ENCODE measurements at regions not wholly inside any gene's neighbourhood (a gene's known extent, or its start where the extent isn't known, plus 50 kb on each side); places are given as distances from the start of the nearest gene placed in this dataset.

DNA sequence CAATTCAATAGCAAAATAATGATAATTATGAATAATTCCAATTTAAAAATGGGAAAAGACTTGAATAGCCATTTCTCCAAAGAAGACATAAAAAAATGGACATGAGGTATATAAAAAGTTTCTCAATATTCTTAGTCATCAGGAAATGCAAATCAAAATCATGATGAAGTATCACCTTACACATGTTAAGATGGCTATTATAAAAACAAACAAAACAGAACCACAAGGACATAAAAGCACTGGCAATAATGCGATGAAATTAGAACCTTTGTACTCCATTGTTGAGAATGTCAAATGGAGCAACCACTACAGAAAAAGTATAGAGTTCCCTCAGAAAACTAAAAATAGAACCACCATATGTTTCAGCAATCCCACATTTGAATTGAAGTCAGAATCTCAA lies 1186.1 kb downstream of the SLITRK5 start (continued):
- TF ChIP-seq ZNF462 (CRISPR knock-in tag; IDR thresholded peaks at IDR 0.05) (no peak), EZH2phosphoT487 (IDR thresholded peaks at IDR 0.05; ENCODE audit: unreplicated experiment) (no peak), JUNB (IDR thresholded peaks at IDR 0.05; ENCODE audit: unreplicated experiment) (no peak), CTCF (conservative IDR thresholded peaks at IDR 0.05; ENCODE audit: low read depth in 2 of 2) (no peak)
- TF ChIP-seq, protein P1, sequence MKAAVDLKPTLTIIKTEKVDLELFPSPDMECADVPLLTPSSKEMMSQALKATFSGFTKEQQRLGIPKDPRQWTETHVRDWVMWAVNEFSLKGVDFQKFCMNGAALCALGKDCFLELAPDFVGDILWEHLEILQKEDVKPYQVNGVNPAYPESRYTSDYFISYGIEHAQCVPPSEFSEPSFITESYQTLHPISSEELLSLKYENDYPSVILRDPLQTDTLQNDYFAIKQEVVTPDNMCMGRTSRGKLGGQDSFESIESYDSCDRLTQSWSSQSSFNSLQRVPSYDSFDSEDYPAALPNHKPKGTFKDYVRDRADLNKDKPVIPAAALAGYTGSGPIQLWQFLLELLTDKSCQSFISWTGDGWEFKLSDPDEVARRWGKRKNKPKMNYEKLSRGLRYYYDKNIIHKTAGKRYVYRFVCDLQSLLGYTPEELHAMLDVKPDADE (IDR thresholded peaks at IDR 0.05) = no peak

DNA sequence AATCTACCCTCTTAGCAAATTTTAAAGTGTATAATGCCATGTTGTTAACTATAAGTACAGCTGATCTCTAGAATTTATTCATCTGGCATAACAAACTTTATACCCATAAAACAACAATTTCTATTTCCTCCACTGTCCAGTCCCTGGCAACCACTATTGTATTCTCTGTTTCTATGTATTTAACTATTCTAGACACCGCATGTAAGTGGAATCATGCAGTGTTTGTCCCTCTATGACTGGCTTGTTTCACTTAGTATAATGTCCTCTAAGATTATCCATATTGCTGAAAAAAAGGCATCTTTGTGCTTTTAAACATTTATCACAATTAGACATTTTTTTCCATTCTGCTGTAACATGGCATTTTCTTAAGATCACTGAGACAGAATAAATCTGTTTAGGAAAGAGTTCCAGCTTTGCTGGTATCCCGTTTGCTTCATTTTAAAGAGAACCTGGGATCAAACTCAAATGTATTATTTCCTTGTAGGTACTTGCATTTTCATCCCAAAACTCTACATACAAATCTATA lies 1191.0 kb downstream of the SLITRK5 start:
- no peak for ATAC-seq
- no peak overlapping the region for H2AFZ ChIP-seq
- H3K4me3 Mint-ChIP-seq = no peak overlapping the region
- no peaks in the 10 kb centered on the region for H3F3A ChIP-seq (replicated peaks; ENCODE audit: low read depth)
- no peaks in the 10 kb centered on the region for H3K4me1 ChIP-seq (ENCODE audit: insufficient read depth)
- no peaks in the 10 kb centered on the region for H3K27me3 ChIP-seq (ENCODE audit: insufficient read depth)
- no peak overlapping the region for H3K4me3 ChIP-seq
- H3K9me2 ChIP-seq (ENCODE audit: insufficient read depth) = no peaks in the 10 kb centered on the region
- no peaks in the 10 kb centered on the region for H3K4me1 Mint-ChIP-seq
- H3K4me2 ChIP-seq = no peak overlapping the region
- H3K27ac ChIP-seq (ENCODE audit: low read depth) = no peak overlapping the region
- no peaks in the 10 kb centered on the region for H3K36me3 Mint-ChIP-seq (ENCODE audit: low read depth)
- no peaks in the 10 kb centered on the region for H3K9me3 Mint-ChIP-seq
- no peaks in the 10 kb centered on the region for H3K36me3 ChIP-seq (ENCODE audit: insufficient read depth)
- no peak overlapping the region for H3K27ac Mint-ChIP-seq
- no peaks in the 10 kb centered on the region for H4K20me1 ChIP-seq (replicated peaks; ENCODE audit: insufficient read depth)
- H3K79me2 ChIP-seq (replicated peaks; ENCODE audit: insufficient read depth) = no peaks in the 10 kb centered on the region
- no peaks in the 10 kb centered on the region for H3K27me3 Mint-ChIP-seq (ENCODE audit: insufficient read depth, low read depth, poor library complexity)
- DNase-seq (ENCODE audit: low spot score) = no peak
- TF ChIP-seq CTCF (conservative IDR thresholded peaks at IDR 0.05; ENCODE audit: low read depth in 2 of 2) = no peak
- TF ChIP-seq, protein P1 (IDR thresholded peaks at IDR 0.05) = no peak
- TF ChIP-seq, protein P2, sequence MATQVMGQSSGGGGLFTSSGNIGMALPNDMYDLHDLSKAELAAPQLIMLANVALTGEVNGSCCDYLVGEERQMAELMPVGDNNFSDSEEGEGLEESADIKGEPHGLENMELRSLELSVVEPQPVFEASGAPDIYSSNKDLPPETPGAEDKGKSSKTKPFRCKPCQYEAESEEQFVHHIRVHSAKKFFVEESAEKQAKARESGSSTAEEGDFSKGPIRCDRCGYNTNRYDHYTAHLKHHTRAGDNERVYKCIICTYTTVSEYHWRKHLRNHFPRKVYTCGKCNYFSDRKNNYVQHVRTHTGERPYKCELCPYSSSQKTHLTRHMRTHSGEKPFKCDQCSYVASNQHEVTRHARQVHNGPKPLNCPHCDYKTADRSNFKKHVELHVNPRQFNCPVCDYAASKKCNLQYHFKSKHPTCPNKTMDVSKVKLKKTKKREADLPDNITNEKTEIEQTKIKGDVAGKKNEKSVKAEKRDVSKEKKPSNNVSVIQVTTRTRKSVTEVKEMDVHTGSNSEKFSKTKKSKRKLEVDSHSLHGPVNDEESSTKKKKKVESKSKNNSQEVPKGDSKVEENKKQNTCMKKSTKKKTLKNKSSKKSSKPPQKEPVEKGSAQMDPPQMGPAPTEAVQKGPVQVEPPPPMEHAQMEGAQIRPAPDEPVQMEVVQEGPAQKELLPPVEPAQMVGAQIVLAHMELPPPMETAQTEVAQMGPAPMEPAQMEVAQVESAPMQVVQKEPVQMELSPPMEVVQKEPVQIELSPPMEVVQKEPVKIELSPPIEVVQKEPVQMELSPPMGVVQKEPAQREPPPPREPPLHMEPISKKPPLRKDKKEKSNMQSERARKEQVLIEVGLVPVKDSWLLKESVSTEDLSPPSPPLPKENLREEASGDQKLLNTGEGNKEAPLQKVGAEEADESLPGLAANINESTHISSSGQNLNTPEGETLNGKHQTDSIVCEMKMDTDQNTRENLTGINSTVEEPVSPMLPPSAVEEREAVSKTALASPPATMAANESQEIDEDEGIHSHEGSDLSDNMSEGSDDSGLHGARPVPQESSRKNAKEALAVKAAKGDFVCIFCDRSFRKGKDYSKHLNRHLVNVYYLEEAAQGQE (IDR thresholded peaks at IDR 0.05; ENCODE audit: unreplicated experiment) = no peak
- no peak for TF ChIP-seq ZNF331 (CRISPR knock-in tag; IDR thresholded peaks at IDR 0.05; ENCODE audit: low read depth)
- TF ChIP-seq JUNB (IDR thresholded peaks at IDR 0.05; ENCODE audit: unreplicated experiment) = no peak

Data from GM23338 (cell line).